Lower leg skin (tissue), 4 donors: ENCODE measurements at regions not wholly inside any gene's neighbourhood (a gene's known extent, or its start where the extent isn't known, plus 50 kb on each side); places are given as distances from the start of the nearest gene placed in this dataset.

ENCODE experiments used
- DNase-seq, 2 donors: peaks; one replicate each; pipeline ENCODE4 v3.0.0-alpha.2; 2019; ENCODE audit warnings: low spot score in 2 of 2
- H3K4me3 ChIP-seq: fragments of 200-600 bp; sonication (generic); 2 replicates; pipeline ENCODE4 v1.5.1; 2017; ENCODE audit warnings: mild to moderate bottlenecking, low read depth; ENCODE audit not compliant: poor library complexity, severe bottlenecking
- CTCF ChIP-seq, 3 donors: fragments of 450-650 bp; IDR thresholded peaks; one replicate each; pipeline ENCODE4 v1.5.1; 2016; ENCODE audit warnings: antibody characterized with exemption in 3 of 3, mild to moderate bottlenecking in 3 of 3, moderate library complexity in 2 of 3
- POLR2A ChIP-seq, 2 donors: fragments of 450-650 bp; IDR thresholded peaks; one replicate each; pipeline ENCODE4 v1.6.1; 2016 to 2017; ENCODE audit warnings: antibody characterized with exemption in 2 of 2, mild to moderate bottlenecking in 1 of 2, moderate library complexity in 1 of 2
- WGBS, 2 donors: methylation state at CpG; one replicate each; pipeline ENCODE4 v1.1.5; 2018; 5-methylcytosine and 5-hydroxymethylcytosine counted together
- intact Hi-C: fragments of 100-400 bp; cut with DNase I; formaldehyde crosslinking; loops from one replicate; pipeline ENCODE4 v1.15.0; 2023; ENCODE audit warnings: low total_unique reads

- 64 to 67% methylated on average over 2 of the region's 2 CpGs for whole genome bisulfite sequencing, 2 donors
- intact Hi-C loops = no loop called here
- no peak for TF ChIP-seq POLR2A (IDR thresholded peaks at IDR 0.05)
- no peak for TF ChIP-seq CTCF (IDR thresholded peaks at IDR 0.05)
Observed at GRCh38 chr4:149141391-149141790, 674.3 kb downstream of the IQCM start.

DNA sequence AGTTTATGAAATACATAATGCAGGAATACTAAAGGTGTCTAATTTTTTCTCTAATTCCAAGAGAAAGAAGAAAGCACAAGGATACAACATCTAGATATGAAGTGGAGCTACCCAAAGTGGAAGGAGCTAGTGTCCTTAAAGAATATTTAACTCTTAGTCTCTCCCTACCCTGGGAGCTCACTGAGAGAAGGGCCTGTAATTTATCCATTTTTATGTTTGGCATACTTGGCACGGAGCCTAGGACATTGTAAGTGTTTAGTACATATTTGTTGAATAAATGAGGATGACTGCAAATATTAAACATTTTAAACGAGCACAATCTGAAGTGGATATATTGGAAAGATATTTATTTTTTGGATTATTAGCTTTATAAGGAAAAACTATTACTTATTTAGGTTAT lies 674.8 kb downstream of the IQCM start:
- intact Hi-C loops = no loop called here

More at GRCh38 chr4:149141391-149141790, 674.3 kb downstream of the IQCM start:
- H3K4me3 ChIP-seq = no peak overlapping the region
- DNase-seq = no peak

GRCh38 chr4:149136951-149137620 lies 678.6 kb downstream of the IQCM start:
- DNase-seq = no peak
- WGBS, 2 donors = 75 to 79% methylated on average over 3 of the region's 3 CpGs
- intact Hi-C loops = no loop called here
- no peak for TF ChIP-seq CTCF (IDR thresholded peaks at IDR 0.05)
- no peak for TF ChIP-seq POLR2A (IDR thresholded peaks at IDR 0.05)
- H3K4me3 ChIP-seq = no peak overlapping the region

More for the DNA sequence above, 674.8 kb downstream of the IQCM start:
- 33 to 46% methylated on average over 2 of the region's 2 CpGs for WGBS, 2 donors
- no peak for TF ChIP-seq CTCF (IDR thresholded peaks at IDR 0.05)
- no peak for TF ChIP-seq POLR2A (IDR thresholded peaks at IDR 0.05)
- H3K4me3 ChIP-seq = no peak overlapping the region
- DNase-seq = no peak

GRCh38 chr4:149135062-149135461 lies 680.6 kb downstream of the IQCM start:
- intact Hi-C loops = no loop called here
- WGBS, 2 donors = 83 to 87% methylated on average over 4 of the region's 4 CpGs
- H3K4me3 ChIP-seq = no peak overlapping the region
- TF ChIP-seq POLR2A (IDR thresholded peaks at IDR 0.05) = no peak
- no peak for TF ChIP-seq CTCF (IDR thresholded peaks at IDR 0.05)
- no peak for DNase-seq

DNA sequence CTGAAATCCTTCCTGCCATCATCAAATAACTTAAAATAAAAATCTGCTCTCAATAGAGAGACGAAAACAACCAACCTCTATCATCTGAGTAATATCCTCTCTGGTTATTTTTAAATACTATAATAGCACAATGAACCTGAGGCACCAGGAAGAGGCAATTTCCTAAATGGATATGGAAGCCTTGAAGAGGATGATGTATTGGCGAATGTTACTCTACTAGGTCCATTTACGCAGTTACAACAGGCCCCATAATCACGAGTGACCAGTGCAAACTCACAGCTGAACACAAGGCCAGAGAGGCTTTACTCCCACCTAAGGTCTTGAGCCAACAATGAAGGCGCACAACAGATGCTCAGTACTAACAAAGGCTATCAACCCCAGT lies 678.8 kb upstream of the NR3C2 start:
- intact Hi-C loops = no loop called here
- WGBS, 2 donors = 72 to 80% methylated on average over 5 of the region's 5 CpGs
- H3K4me3 ChIP-seq = no peak overlapping the region
- no peak for DNase-seq
- TF ChIP-seq CTCF (IDR thresholded peaks at IDR 0.05) = no peak
- TF ChIP-seq POLR2A (IDR thresholded peaks at IDR 0.05) = no peak
